HG02798 (cell line): ENCODE measurements at regions not wholly inside any gene's neighbourhood (a gene's known extent, or its start where the extent isn't known, plus 50 kb on each side); places are given as distances from the start of the nearest gene placed in this dataset.

Experiments used
- ATAC-seq: cut with Tn5 transposase; IDR thresholded peaks from one replicate; pipeline ENCODE4 v1.9.1; 2021; ENCODE audit warnings: mild to moderate bottlenecking; ENCODE audit not compliant: unreplicated experiment, poor library complexity

DNA sequence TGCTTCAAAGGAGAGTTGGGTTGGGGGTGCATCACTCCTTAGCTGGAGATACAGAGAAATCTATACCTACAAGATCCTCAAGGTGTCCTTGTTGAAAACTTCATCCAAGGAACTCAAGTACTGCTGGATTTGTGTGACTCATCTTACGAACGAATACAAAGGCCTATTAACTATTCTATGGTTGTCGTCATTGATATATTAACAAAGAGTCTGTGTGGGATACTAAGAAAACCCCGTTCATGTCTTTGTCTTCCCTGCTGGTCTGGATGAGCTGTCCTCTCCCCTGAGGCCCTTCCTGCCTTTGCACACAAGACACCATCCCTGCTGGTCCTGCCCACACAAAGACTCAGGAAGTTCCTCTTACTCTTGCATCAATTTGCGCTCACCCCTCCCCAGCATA is 54.9 kb upstream of the IRF2 start:
- no peak for ATAC-seq

DNA sequence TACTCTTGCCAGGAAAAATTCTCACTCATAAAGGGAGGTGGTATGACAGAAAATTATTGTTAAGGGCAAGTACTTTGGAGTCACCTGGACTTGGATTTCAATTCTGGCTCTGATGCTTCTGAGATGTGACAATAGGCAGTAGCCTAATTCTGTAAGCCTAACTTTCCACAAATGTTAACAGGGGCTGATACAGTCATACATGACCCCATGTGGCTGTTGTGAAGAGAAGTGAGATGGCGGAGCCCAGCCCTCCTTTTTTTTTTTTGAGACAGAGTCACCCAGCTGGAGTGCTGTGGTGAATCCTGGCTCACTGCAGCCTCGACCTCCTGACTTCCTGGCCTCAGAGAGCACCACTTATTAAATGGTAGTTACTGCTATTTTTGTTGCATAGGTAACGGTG is 54.4 kb upstream of the IRF2 start:
- no peak for ATAC-seq

DNA sequence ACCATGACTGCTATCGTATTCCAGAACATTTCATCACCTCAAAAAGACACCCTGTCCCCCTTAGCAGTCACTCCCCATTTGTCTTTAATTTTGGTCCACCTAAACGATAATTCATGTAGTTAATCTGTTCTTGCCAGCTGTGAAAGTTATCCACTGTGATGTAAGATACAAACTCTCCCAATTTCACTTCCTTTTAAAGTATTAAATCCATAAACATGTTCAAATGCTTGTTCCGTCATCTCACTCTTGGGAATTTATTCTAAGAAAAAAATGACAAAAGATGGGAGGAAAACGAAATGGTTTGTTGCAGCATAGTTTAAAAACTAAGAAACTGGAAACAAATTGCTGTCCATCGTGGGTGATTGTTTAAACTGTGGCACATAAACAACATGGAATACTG is 53.7 kb upstream of the IRF2 start:
- ATAC-seq: no peak

DNA sequence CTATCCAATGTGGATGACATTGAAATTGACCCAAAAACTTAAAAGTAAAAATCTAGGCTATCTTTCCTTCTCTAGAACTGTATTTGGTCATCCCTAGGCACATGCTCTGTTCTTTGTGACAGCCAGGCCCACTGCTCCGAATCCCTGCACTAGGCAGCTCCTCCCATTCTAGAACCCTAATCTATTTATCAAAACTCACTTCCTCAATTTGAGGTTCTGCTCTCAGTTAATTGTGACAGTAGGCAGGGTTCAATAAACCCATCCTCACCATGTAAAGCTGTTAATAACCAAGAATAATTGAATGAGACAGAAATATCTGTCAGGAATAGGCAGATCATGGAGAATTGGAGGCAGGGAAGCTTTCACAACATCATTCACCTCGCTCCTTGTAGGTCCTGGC is 51.9 kb upstream of the IRF2 start:
- no peak for ATAC-seq
